ENCODE measurements at regions not wholly inside any gene's neighbourhood (a gene's known extent, or its start where the extent isn't known, plus 50 kb on each side); places are given as distances from the start of the nearest gene placed in this dataset.
"Not testable (repeated sequence)": the region's sequence is repeated elsewhere in the genome, so short reads cannot be mapped to it uniquely, and the experiment has no call there.

- not testable (repeated sequence) for H3K79me2 ChIP-seq (replicated peaks; ENCODE audit: insufficient read depth, low read length); H2AFZ ChIP-seq (ENCODE audit: low read depth, low read length); H3K36me3 ChIP-seq (ENCODE audit: insufficient read depth, low read length); H3K4me2 ChIP-seq (ENCODE audit: low read length); H3K4me3 ChIP-seq (ENCODE audit: low read length); H3K9me3 ChIP-seq (ENCODE audit: low read length); H3K27me3 ChIP-seq (ENCODE audit: insufficient read depth, low read depth, low read length); H3K9ac ChIP-seq (ENCODE audit: low read length); H4K20me1 ChIP-seq (ENCODE audit: insufficient read depth); H3K27ac ChIP-seq (ENCODE audit: low read length); H3F3A ChIP-seq (ENCODE audit: insufficient read depth, low read length, poor library complexity, severe bottlenecking); H3K9me2 ChIP-seq (ENCODE audit: insufficient read depth, low read length)
These were observed 546.9 kb downstream of the ZNF385D start for GRCh38 chr3:21204122-21204521.

- no peak overlapping the region for H3K4me3 ChIP-seq (ENCODE audit: low read length)
- H3K9me3 ChIP-seq (ENCODE audit: low read length): no peaks in the 10 kb centered on the region
- no peaks in the 10 kb centered on the region for H3F3A ChIP-seq (ENCODE audit: insufficient read depth, low read length, poor library complexity, severe bottlenecking)
- H3K9ac ChIP-seq (ENCODE audit: low read length): no peak overlapping the region
- H3K79me2 ChIP-seq (replicated peaks; ENCODE audit: insufficient read depth, low read length): no peaks in the 10 kb centered on the region
- H3K27ac ChIP-seq (ENCODE audit: low read length): no peak overlapping the region
- H3K4me2 ChIP-seq (ENCODE audit: low read length): no peak overlapping the region
- H3K9me2 ChIP-seq (ENCODE audit: insufficient read depth, low read length): no peaks in the 10 kb centered on the region
- no peaks in the 10 kb centered on the region for H4K20me1 ChIP-seq (ENCODE audit: insufficient read depth)
- TF ChIP-seq EZH2 (IDR thresholded peaks at IDR 0.05; ENCODE audit: borderline replicate concordance, insufficient read depth, low read length, poor library complexity, severe bottlenecking) (no peak), SMC3 (conservative IDR thresholded peaks at IDR 0.05; ENCODE audit: poor library complexity) (no peak), REST (IDR thresholded peaks at IDR 0.05; ENCODE audit: borderline replicate concordance) (no peak), MXI1 (conservative IDR thresholded peaks at IDR 0.05; ENCODE audit: poor library complexity, severe bottlenecking) (no peak), EP300 (conservative IDR thresholded peaks at IDR 0.05; ENCODE audit: poor library complexity, severe bottlenecking) (no peak), TAF1 (IDR thresholded peaks at IDR 0.05; ENCODE audit: low read depth) (no peak), RAD21 (conservative IDR thresholded peaks at IDR 0.05) (no peak), CTCF (IDR thresholded peaks at IDR 0.05; ENCODE audit: poor library complexity, severe bottlenecking) (no peak), POLR2AphosphoS5 (IDR thresholded peaks at IDR 0.05) (no peak)
- H2AFZ ChIP-seq (ENCODE audit: low read depth, low read length): no peak overlapping the region
- H3K27me3 ChIP-seq (ENCODE audit: insufficient read depth, low read depth, low read length): no peaks in the 10 kb centered on the region
- no peaks in the 10 kb centered on the region for H3K36me3 ChIP-seq (ENCODE audit: insufficient read depth, low read length)
These were observed 555.8 kb downstream of the ZNF385D start for GRCh38 chr3:21195203-21195602.

DNA sequence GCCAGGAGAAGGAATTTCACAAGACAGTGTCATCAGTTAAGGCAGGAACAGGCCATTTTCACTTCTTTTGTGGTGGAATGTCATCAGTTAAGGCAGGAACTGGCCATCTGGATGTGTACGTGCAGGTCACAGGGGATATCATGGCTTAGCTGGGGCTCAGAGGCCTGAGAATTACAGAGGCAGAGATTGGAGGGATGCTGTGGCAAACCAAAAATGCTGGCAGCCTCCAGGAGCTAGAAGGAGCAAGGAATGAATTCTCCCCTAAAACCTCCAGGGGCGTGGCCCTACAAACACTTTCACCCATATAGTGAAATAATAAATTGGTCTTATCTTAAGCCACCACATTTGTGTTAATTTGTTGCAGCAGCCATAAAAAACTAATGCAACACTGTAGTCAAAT, 557.0 kb downstream of the ZNF385D start:
- not testable (repeated sequence) for H3K4me3 ChIP-seq (ENCODE audit: low read length); H3K4me2 ChIP-seq (ENCODE audit: low read length); H3K79me2 ChIP-seq (replicated peaks; ENCODE audit: insufficient read depth, low read length); H3K9me2 ChIP-seq (ENCODE audit: insufficient read depth, low read length); H3K27ac ChIP-seq (ENCODE audit: low read length); H3K9ac ChIP-seq (ENCODE audit: low read length); H3K36me3 ChIP-seq (ENCODE audit: insufficient read depth, low read length); H3K27me3 ChIP-seq (ENCODE audit: insufficient read depth, low read depth, low read length); H3F3A ChIP-seq (ENCODE audit: insufficient read depth, low read length, poor library complexity, severe bottlenecking); H4K20me1 ChIP-seq (ENCODE audit: insufficient read depth); H3K9me3 ChIP-seq (ENCODE audit: low read length); H2AFZ ChIP-seq (ENCODE audit: low read depth, low read length)

Measured in neural cell (in vitro differentiated cells).